ENCODE measurements at regions not wholly inside any gene's neighbourhood (a gene's known extent, or its start where the extent isn't known, plus 50 kb on each side); places are given as distances from the start of the nearest gene placed in this dataset.
"Not testable (repeated sequence)": the region's sequence is repeated elsewhere in the genome, so short reads cannot be mapped to it uniquely, and the experiment has no call there.

GRCh38 chrX:110965409-110966090 lies 130.4 kb upstream of the PAK3 start:
- no peak for DNase-seq (ENCODE audit: low read depth in 4 of 4, low spot score in 3 of 4)

- no peak for DNase-seq (ENCODE audit: low read depth in 4 of 4, low spot score in 3 of 4)
These were observed 131.2 kb upstream of the PAK3 start for GRCh38 chrX:110964786-110965185.

GRCh38 chrX:110962451-110962850 lies 133.5 kb upstream of the PAK3 start:
- DNase-seq (ENCODE audit: low read depth in 4 of 4, low spot score in 3 of 4), result no peak

GRCh38 chrX:110955706-110956105 lies 140.3 kb upstream of the PAK3 start:
- DNase-seq (ENCODE audit: low read depth in 4 of 4, low spot score in 3 of 4), result no peak

GRCh38 chrX:110954428-110955100 lies 141.4 kb upstream of the PAK3 start:
- no peak for DNase-seq (ENCODE audit: low read depth in 4 of 4, low spot score in 3 of 4)

GRCh38 chrX:110951472-110952269 lies 144.3 kb upstream of the PAK3 start:
- DNase-seq (ENCODE audit: low read depth in 4 of 4, low spot score in 3 of 4), result no peak

GRCh38 chrX:110944751-110945675 lies 149.4 kb upstream of the CHRDL1 start:
- no peak for DNase-seq (ENCODE audit: low read depth in 4 of 4, low spot score in 3 of 4)

GRCh38 chrX:110944311-110944750 lies 148.7 kb upstream of the CHRDL1 start:
- DNase-seq (ENCODE audit: low read depth in 4 of 4, low spot score in 3 of 4), result no peak

GRCh38 chrX:110941906-110942305 lies 146.3 kb upstream of the CHRDL1 start:
- DNase-seq (ENCODE audit: low read depth in 4 of 4, low spot score in 3 of 4), result no peak

GRCh38 chrX:110938977-110939732 lies 143.5 kb upstream of the CHRDL1 start:
- no peak for DNase-seq (ENCODE audit: low read depth in 4 of 4, low spot score in 3 of 4)

- no peak for DNase-seq (ENCODE audit: low read depth in 4 of 4, low spot score in 3 of 4)
These were observed 129.3 kb upstream of the CHRDL1 start for GRCh38 chrX:110924871-110925270.

- no peak for DNase-seq (ENCODE audit: low read depth in 4 of 4, low spot score in 3 of 4)
These were observed 125.4 kb upstream of the CHRDL1 start for GRCh38 chrX:110920991-110921390.

- no peak for DNase-seq (ENCODE audit: low read depth in 4 of 4, low spot score in 3 of 4)
These were observed 120.0 kb upstream of the CHRDL1 start for GRCh38 chrX:110915570-110915969.

- DNase-seq (ENCODE audit: low read depth in 4 of 4, low spot score in 3 of 4), result peak in 1 of 4 donors; percentile 0
These were observed 119.5 kb upstream of the CHRDL1 start for GRCh38 chrX:110915111-110915510.

- DNase-seq (ENCODE audit: low read depth in 4 of 4, low spot score in 3 of 4), result no peak
These were observed 118.7 kb upstream of the CHRDL1 start for GRCh38 chrX:110914281-110914680.

GRCh38 chrX:110904747-110905146 lies 109.1 kb upstream of the CHRDL1 start:
- not testable (repeated sequence) for DNase-seq (ENCODE audit: low read depth in 4 of 4, low spot score in 3 of 4)

- DNase-seq (ENCODE audit: low read depth in 4 of 4, low spot score in 3 of 4), result no peak
These were observed 86.4 kb upstream of the CHRDL1 start for GRCh38 chrX:110881971-110882370.

- no peak for DNase-seq (ENCODE audit: low read depth in 4 of 4, low spot score in 3 of 4)
These were observed 81.7 kb upstream of the CHRDL1 start for GRCh38 chrX:110877326-110877725.

- no peak for DNase-seq (ENCODE audit: low read depth in 4 of 4, low spot score in 3 of 4)
These were observed 76.2 kb upstream of the CHRDL1 start for GRCh38 chrX:110871839-110872238.

GRCh38 chrX:110866421-110866820 lies 70.8 kb upstream of the CHRDL1 start:
- DNase-seq (ENCODE audit: low read depth in 4 of 4, low spot score in 3 of 4), result no peak
